ENCODE measurements at regions not wholly inside any gene's neighbourhood (a gene's known extent, or its start where the extent isn't known, plus 50 kb on each side); places are given as distances from the start of the nearest gene placed in this dataset.

- TF ChIP-seq POLR2A (IDR thresholded peaks at IDR 0.05; ENCODE audit: low read length) (no peak), GATA1 (IDR thresholded peaks at IDR 0.05; ENCODE audit: low read depth, low read length) (no peak)
Observed at GRCh38 chr12:25818596-25819390, 139.7 kb upstream of the RASSF8 start.

All from erythroblast (primary cell).